ENCODE measurements at regions not wholly inside any gene's neighbourhood (a gene's known extent, or its start where the extent isn't known, plus 50 kb on each side); places are given as distances from the start of the nearest gene placed in this dataset.
"Not testable (repeated sequence)": the region's sequence is repeated elsewhere in the genome, so short reads cannot be mapped to it uniquely, and the experiment has no call there.

DNA sequence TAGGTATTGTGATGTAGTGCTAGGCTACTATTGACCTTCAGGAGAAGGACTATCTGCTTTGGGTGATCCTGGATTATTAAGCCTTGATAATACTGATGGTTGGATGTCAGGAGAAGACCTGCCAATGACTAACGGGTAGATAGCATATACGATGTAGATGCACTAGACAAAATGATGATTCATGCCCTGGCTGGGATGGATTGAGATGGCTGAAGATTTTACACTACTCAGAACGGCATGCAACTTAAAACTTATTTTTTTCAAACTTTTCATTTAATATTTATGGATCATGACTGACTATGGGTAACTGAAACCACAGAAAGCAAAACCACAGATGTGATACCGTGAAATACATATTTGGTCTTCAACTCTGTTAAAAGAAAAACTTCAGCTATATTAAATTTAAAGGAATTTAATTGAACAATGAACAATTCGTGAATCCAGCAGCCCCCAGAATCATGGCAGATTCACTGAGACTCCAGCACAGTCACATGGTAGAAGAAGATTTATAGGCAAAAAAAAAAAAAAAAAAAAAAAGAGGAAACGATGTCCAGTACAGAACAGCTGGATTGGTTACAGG lies 124.6 kb upstream of the CDK13 start:
- DNase-seq (ENCODE audit: low read depth): no peak

DNA sequence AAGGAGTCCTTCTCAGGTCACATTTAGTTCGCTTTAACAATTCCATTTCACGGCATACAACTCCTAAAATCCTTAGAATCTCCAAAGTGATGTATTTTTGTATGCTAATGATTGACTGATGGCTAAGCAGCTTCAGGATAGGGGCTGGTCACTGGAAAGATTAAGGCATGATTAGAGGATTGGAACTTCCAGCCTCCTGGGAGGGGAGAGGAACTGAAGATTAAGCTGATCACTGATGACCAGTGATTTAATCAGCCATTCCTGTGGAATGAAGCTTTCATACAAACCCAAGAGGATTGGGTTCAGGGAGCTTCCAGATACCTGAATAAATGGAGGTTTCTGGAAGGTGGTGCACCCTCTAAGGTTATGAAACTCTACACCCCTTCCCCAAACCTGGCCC lies 123.9 kb upstream of the CDK13 start:
- DNase-seq (ENCODE audit: low read depth): no peak

DNA sequence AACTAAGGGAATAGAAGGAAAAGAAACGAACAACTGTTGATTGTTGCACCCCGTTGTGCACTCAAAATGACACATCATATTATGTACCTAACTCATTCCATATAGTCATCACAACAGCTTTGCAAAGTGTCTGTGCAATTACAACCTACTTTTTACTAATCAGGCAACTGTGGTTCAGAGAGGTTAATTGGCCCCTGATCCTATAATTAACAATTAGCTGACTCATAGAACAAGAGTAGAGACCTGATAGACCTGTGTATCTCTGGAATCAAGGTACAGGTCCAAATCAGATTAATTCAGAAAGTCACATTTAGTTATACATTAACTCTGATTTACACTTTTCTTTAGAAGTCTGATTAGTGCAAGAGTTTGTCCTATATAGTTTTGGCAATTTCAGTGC lies 122.5 kb upstream of the CDK13 start:
- DNase-seq (ENCODE audit: low read depth): no peak

DNA sequence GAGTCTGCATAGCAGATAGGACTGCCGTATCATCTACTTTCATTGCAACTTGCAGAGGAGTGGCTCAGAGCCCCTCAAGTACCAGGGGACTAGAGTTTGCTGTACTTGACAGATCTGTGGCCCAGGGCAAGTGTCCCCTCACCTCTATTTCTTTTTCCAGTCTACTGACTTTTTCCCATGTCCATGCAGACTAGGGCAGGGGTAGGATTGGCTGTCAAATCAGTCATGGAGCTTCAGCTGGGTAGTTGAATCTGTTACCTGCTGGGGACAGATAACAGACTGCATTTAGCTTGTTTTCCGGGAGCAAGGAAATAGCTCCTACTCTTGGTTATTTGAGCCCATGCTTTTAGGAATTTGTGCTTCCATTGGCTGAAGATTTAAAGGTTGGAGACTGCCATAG lies 121.0 kb upstream of the CDK13 start:
- no peak for DNase-seq (ENCODE audit: low read depth)

DNA sequence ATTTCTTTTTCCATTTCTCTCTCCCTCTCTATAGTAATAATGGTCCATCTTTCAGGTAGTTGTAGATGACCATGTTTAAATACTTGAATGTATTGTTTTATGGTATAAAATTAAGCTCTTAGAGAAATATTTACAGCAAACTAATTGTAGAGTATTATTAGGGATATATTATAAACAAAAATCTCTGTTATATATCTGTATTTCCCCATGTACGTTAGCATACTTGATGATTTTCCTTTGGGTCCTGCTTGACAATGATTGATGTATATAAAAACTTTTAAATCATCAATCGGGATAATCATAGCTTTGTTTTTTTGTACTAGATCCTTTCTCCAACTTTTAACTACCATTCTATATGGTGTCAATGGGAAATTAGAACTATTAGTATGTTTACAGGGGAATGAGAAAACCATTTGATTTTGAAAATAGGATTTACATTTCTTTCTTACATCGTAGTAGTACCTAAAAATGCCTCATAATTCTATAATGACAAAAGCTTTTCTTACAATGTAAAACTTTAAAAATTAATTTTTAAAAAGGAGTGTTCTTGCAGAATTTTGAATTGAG lies 117.5 kb upstream of the CDK13 start:
- DNase-seq (ENCODE audit: low read depth): no peak

DNA sequence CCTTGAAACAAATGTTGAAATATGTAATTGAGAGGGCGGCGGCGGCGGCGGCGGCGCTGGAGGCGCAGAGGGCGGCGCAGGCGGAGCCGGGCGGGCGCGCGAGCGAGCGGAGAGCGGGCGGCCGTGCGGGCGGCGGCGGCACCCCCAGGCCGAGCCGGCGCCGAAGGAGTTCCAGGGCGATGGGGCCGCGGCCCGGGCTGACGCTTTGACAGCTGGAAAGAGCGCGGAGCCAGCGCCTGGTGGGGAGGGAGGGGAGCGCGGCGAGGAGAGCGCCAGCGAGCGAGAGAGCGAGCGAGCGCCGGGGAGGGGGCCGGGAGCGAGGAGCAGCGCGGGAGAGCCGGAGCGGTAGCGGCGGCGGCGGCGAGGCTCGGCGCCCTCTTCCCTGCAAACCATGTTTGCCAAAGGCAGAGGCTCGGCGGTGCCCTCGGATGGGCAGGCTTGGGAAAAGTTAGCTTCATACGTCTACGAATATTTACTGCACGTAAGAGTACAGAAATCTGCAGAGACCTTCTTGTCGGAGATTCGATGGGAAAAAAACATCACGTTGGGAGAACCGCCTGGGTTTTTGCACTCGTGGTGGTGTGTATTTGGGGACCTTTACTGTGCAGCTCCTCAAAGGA lies 116.8 kb upstream of the CDK13 start:
- not testable (repeated sequence) for DNase-seq (ENCODE audit: low read depth)

DNA sequence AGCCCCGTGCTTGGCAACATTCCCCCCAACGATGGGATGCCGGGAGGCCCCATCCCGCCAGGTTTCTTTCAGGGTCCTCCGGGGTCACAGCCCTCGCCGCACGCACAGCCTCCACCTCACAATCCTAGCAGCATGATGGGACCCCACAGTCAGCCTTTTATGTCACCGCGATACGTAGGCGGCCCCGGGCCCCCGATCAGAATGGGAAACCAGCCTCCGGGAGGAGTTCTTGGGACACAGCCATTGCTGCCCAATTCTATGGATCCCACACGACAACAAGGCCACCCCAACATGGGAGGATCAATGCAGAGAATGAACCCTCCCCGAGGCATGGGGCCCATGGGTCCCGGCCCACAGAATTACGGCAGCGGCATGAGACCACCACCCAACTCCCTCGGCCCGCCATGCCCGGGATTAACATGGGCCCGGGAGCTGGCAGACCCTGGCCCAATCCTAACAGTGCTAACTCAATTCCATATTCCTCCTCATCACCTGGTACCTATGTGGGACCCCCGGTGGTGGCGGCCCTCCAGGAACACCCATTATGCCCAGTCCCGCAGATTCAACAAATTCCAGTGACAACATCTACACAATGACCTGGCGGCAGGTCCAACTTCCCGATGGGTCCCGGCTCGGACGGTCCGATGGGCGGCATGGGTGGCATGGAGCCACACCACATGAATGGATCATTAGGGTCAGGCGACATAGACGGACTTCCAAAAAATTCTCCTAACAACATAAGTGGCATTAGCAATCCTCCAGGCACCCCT lies 116.0 kb upstream of the CDK13 start:
- not testable (repeated sequence) for DNase-seq (ENCODE audit: low read depth)

DNA sequence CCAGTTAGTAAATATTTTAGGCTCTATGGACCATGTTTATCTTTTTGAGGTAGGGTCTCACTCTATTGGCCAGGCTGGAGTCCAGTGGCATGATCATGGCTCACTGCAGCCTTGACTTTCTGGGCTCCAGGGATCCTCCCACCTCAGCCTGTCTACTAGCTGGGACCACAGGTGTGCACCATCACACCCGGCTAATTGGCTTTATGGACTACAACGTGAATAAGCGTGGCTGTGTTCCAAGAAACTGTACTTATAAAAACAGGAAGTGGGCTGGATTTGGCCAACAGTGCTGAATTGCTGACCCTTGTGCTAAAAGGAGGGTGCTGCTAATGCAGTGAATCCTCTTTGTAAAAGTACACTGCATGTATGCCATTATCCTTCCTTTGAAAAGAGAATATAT lies 111.7 kb upstream of the CDK13 start:
- DNase-seq (ENCODE audit: low read depth): no peak

DNA sequence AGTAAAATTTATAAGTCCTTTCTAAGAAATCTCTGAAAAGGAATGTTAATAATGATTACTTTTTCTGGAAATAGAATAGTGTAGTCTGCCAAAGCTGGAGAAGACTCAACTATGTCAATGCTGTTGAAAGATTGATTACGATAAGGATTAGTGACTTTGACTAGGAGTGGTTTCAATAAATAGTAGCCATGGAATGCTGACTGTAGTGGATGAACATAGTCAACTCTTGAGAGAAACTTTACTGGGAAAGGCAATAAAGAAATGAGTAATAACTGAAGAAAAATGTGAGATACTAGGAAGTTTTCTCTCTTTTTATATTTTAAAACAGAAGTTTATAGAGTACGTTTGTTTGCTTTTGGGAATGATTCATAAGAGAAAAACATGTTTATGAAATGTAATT lies 105.0 kb upstream of the CDK13 start:
- peak; percentile 39 for DNase-seq (ENCODE audit: low read depth)

DNA sequence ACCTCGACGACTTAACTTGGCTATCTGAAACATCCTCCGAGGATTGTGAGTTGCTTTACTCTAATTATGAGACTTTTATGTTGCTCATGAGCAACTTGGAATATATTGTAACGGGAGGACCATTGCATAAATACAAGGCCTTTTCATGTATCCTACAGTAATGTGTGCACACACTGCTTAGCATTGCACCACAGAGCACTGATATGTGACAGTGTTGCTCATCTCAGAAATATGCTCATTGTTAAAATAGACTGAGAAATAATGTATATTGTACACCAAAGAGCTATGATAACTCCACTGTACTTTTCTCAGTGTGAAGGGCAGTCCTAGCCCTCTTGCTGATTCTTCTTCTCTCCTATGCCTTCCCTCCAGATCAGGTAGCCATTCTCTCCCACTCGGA lies 102.8 kb upstream of the CDK13 start:
- no peak for DNase-seq (ENCODE audit: low read depth)

DNA sequence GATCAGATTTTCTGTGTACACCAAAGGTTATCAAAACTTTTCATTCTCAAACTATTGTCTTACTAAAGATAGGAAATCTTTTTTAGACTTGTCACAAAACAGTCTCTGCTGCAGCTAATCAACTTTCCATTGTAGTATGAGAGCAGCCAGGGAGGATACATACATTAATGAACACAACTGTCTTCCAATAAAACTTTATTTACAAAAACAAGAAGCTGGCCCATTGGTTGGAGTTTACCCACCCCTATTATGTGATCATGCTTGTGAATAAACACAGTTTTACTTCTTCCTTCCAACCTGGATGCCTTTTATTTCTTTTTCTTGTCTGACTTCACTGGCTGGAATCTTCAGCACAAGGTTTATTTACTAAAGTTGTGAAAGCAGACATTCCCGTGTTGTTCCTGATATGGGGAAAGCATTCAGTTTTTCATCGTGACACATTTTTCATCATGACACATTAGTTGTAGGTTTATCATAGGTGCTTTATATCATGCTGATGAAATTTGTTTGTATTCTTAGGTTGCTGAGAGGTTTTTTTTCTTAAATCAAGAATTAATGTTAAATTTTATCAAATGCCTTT lies 98.5 kb upstream of the CDK13 start:
- no peak for DNase-seq (ENCODE audit: low read depth)

DNA sequence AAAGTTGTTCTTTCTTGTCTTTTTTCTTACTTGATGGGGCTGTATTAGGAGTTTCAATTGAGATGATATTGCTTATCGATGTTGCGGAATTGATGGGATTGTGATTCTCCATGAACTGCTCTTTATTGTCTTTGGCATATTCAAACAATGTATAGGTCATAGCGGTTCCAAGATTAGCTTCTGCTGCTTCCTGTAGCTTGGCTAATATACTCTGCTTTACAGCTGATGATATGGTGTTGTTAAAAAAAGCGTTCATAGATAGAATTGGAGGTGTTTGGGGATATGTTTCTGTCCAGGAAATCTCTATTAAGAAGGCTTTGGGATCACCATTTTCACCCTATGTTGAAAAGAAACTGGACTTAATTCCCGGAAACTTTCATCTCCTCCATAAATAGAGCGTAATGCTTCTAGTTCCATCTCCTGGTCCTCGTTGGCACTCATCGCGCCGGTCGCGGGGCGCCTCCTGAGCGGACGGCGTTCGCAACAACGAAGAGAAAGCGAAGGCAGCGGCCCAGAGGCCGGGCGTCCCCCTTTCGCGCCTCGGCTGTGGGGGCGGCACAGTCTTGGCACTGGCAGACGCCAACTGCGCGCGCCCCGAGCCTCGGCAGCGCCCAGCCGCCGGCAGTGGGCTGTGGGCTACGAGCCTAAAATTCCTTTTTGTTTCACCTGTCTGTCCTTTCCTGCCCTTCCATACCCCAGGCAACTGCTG lies 95.3 kb upstream of the CDK13 start:
- not testable (repeated sequence) for DNase-seq (ENCODE audit: low read depth)

DNA sequence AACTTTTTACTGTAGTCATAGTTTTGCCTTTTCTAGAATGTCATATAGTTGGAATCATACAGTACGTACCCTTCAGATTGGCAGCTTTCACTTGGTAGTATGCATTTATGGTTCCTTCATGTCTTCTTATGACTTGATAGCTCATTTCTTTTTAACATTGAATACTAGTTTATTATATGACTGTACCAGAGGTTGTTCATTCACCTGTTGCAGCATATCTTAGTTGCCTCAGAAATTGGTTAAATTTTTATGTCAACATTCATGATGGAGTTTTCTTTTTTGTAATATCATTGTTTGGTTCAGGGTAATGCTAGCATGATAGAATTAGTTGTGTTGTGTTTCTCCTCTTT lies 94.8 kb upstream of the CDK13 start:
- DNase-seq (ENCODE audit: low read depth): no peak

DNA sequence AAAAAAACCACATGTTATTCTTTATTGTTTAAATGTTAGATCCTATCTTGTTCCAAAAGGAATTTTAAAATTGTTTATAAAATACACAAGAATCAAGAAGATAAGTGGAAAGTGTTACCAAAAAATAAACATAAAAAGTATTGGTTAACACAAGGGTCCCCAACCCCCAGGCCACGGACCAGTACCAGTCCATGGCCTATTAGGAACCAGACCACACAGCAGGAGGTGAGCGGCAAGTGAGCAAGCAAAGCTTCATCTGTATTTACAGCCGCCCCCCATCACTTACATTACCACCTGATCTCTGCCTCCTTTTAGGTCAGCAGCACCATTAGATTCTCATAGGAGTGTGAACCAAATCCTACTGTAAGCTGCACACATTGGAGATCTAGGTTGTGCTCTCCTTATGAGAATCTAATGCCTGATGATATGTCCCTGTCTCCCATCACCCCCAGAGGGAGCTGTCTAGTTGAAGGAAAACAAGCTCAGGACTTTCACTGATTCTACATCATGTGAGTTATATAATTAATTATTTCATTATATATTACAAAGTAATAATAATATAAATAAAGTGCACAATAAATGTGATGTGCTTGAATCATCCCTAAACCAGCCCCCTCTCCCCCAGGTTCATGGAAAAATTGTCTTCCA lies 86.3 kb upstream of the CDK13 start:
- not testable (repeated sequence) for DNase-seq (ENCODE audit: low read depth)

DNA sequence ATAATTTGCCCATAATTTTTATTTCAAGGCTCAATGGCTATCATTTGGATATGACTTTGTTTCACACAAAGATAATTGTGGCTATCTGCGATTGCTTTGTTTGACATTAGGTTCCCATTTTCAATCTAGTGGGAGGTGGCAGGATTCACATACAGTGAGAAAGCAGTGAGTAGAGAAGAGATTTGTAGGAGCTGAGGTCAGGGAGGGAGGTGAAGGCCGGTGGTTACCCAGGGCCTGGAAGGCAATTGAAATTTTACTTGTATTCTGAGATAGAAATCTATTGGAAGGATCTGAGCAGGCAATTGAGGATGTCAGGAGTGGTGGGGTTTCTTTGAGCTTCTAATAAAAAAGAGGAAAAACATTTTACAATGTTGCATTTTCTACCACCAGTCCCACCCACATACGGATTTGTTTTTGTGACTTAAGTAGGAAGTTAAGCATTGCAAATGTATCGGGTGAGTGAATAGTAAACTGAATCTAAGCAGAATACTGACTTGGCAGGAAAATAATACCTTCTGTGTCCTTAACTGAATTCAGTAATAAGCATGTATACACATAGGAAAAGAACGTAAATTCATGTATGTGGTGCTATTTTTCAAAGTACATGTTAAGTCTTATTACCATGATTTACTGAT lies 80.1 kb upstream of the CDK13 start:
- not testable (repeated sequence) for DNase-seq (ENCODE audit: low read depth)

DNA sequence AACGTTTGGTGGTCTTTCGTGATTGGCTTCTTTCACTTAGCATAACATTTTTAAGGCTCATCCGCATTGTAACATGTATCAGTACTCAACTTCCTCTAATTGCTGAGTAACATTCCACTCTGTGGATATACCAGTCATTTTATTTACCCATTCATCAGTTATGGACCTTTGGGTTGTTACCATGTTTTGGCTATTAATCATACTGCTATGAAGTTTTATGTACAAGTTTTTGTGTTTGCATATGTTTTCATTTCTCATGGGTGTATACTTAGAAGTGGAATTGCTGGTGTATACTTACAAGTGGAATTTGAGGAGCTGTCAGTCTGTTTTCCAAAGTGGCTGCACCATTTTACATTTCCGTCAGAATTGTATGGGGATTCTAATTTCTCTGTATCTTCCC lies 78.4 kb upstream of the CDK13 start:
- DNase-seq (ENCODE audit: low read depth): not testable (repeated sequence)

DNA sequence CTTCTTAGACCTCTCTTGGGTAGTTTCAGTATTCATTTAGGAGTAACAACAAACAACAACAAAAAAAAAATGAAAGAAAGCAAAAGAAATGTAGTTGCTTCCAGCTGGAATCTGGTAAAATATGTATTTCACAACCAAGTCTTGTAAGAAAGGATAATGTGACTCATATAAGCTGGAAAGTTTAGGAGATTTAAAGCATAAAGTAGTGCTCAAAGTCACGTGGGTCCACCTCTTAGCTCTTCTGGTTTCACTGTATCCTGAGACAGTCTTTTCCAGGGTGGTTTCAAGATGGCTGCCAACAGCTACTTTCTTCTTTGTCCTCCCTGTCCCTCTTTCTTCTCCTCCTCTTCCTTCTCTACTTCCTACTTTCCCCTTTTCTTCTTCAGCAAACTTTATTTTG lies 69.5 kb upstream of the CDK13 start:
- DNase-seq (ENCODE audit: low read depth): no peak

DNA sequence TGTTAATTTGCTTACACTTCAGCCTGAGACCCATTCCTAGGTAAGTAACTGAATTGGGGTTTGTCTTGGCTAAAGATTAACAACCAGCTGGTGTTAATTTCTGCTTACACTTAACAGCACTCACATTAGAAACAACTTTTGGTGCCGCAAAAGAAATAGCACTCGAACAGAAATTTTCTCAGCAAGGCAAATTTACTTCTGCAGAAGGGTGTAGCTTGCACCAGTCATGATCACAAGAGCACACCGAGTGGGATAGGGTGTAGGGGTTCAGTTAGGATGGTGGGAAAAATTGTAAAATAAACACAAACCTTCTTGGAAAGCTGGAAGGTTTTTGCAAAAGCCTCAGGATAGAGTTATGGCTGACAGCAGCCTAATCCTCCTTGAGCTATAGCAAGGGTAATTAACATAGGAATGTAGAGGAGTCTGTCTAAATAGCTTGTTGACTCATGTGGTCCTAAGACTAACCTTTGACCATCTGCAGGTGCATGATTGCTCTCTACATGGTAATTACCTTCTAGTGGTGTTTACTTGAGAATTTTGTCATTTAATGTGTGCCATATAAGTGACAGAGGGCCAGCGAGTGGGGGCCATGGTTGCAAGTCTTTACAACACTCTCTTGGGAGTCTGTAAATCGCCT lies 67.8 kb upstream of the CDK13 start:
- no peak for DNase-seq (ENCODE audit: low read depth)

DNA sequence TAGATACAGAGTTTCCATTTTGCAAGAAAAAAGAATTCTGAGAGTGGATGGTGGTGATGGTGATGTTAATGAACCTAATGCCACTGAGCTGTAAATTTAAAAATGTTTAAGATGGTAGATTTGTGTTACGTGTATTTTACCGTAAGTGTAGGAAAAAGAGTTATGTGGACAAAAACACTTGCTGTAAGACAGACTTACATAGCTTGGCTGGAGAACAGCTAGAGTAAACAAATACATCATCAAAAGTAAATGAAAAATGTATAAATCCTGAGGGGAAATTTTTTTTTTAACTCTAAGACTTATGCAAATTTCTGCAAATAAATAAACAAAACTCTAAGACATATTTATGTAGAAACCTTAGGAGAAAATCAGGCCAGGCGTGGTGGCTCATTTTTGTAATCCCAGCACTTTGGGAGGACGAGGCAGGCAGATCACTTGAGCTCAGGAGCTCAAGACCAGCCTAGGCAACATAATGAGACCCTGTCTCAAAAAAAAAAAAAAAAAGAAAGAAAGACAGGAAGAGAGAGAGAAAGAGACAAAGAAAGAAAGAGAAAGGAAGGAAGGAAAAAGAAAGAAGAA lies 66.2 kb upstream of the CDK13 start:
- no peak for DNase-seq (ENCODE audit: low read depth)

DNA sequence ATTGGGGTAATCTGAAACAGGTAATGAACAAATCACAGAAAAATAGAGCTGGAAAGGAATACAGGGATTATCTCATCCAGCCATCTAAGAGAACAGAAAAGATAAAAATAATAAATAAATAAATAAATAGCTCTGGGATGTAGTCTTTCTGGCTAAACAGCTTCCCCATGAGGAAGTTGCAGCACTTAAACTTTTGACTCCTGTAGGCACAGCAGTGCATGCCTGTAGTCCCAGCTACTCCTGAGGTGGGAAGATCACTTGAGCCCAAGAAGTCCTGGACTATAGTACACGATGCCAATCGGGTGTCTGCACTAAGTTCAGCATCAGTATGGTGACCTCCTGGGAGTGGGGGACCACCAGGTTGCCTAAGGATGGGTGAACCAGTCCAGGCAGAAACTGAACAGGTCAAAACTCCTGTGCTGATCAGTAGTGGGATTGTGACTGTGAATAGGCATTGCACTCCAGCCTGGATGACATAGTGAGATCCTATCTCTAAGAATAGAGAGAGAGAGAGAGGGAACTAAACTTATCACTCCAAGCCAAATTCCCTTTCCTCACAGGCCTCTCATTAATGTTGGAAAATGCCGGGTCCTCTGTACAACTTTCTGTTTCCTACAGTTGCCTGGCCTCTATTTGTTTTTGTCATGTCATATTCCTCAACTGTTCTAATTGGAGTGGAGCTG lies 61.7 kb upstream of the CDK13 start:
- no peak for DNase-seq (ENCODE audit: low read depth)

Measured in GM04504 (cell line).